H1 (cell line): ENCODE measurements at regions not wholly inside any gene's neighbourhood (a gene's known extent, or its start where the extent isn't known, plus 50 kb on each side); places are given as distances from the start of the nearest gene placed in this dataset.

Source experiments
- CTCF ChIA-PET: fragments of 300-600 bp; sonication (Branson Sonifier 250); formaldehyde crosslinking; loops from one replicate; lab custom pipeline; 2021; ENCODE audit not compliant: partially characterized antibody; lab: Charles Lee
- POLR2A ChIA-PET: fragments of 300-600 bp; sonication (Branson Sonifier 250); formaldehyde crosslinking; loops from one replicate; lab custom pipeline; 2021; ENCODE audit warnings: inconsistent platforms; ENCODE audit not compliant: partially characterized antibody; lab: Charles Lee
- DNase-seq, 2 experiments: peaks; one replicate each; pipeline versions ENCODE4 v3.0.0 to v3.0.0-alpha.2; 2010 to 2022; ENCODE audit warnings: low spot score in 2 of 2, low read depth in 1 of 2, mixed read lengths in 1 of 2
- FAIRE-seq: peaks from 2 replicates; lab custom pipeline; 2011; peaks lifted over from hg19 to GRCh38; lab: Jason Lieb, UNC
- H2AFZ ChIP-seq: 2 replicates; pipeline ENCODE4 v1.8.1; 2012; ENCODE audit warnings: low read length, inconsistent platforms
- H2AK5ac ChIP-seq: 2 replicates; pipeline ENCODE4 v1.6.1; 2013; ENCODE audit warnings: low read depth, low read length
- H2BK120ac ChIP-seq: replicated peaks from 2 replicates; pipeline ENCODE3; 2013; ENCODE audit warnings: low read depth, low read length, inconsistent platforms
- H2BK12ac ChIP-seq: 2 replicates; pipeline ENCODE4 v1.6.1; 2013; ENCODE audit warnings: low read depth, low read length
- H2BK15ac ChIP-seq: 2 replicates; pipeline ENCODE4 v1.6.1; 2013; ENCODE audit warnings: low read length
- H2BK20ac ChIP-seq: 2 replicates; pipeline ENCODE4 v1.6.1; 2013; ENCODE audit warnings: low read length
- H2BK5ac ChIP-seq: 2 replicates; pipeline ENCODE4 v1.6.1; 2013; ENCODE audit warnings: low read depth, low read length
- H3K14ac ChIP-seq: 2 replicates; pipeline ENCODE4 v1.6.1; 2013; ENCODE audit warnings: inconsistent platforms; ENCODE audit not compliant: insufficient read length
- H3K18ac ChIP-seq: 2 replicates; pipeline ENCODE4 v1.6.1; 2013; ENCODE audit warnings: low read length; ENCODE audit errors: extremely low read depth
- H3K23ac ChIP-seq: 2 replicates; pipeline ENCODE4 v1.6.1; 2013; ENCODE audit warnings: inconsistent platforms; ENCODE audit not compliant: insufficient read length
- H3K23me2 ChIP-seq: 2 replicates; pipeline ENCODE4 v1.6.1; 2013; ENCODE audit warnings: low read depth, low read length
- H3K27ac ChIP-seq: 2 replicates; pipeline ENCODE4 v1.6.1; 2011; ENCODE audit warnings: low read depth, low read length, inconsistent platforms
- H3K27me3 ChIP-seq, 4 experiments: replicated peaks in 1 of 4; 1 replicate in 1 of 4; 2 replicates in 3 of 4; pipeline versions ENCODE4 v1.6.1 to v1.8.1; 2011 to 2013; ENCODE audit warnings: low read length in 3 of 4, mild to moderate bottlenecking in 3 of 4, inconsistent platforms in 2 of 4, mixed read lengths in 2 of 4, moderate library complexity in 1 of 4; ENCODE audit not compliant: control insufficient read depth in 3 of 4, insufficient read depth in 3 of 4; ENCODE audit errors: extremely low read depth in 1 of 4
- H3K36me3 ChIP-seq, 4 experiments: 2 replicates each; pipeline versions ENCODE4 v1.6.1 to v1.8.1; 2011 to 2013; ENCODE audit warnings: mild to moderate bottlenecking in 4 of 4, low read length in 3 of 4, moderate library complexity in 2 of 4, control low read depth in 1 of 4, inconsistent platforms in 1 of 4; ENCODE audit not compliant: insufficient read depth in 4 of 4, control insufficient read depth in 2 of 4
- H3K4ac ChIP-seq: replicated peaks from 2 replicates; pipeline ENCODE3; 2013; ENCODE audit warnings: low read length, low read depth, mixed read lengths, inconsistent platforms; ENCODE audit not compliant: insufficient read length
- H3K4me1 ChIP-seq, 4 experiments: replicated peaks in 1 of 4; 1 replicate in 1 of 4; 2 replicates in 3 of 4; pipeline versions ENCODE4 v1.6.1 to v1.8.1; 2011 to 2013; ENCODE audit warnings: low read length in 3 of 4, inconsistent platforms in 2 of 4, mixed read lengths in 1 of 4; ENCODE audit not compliant: insufficient read depth in 4 of 4, control insufficient read depth in 3 of 4
- H3K4me2 ChIP-seq, 2 experiments: 2 replicates each; pipeline versions ENCODE4 v1.6.1 to v1.8.1; 2011 to 2013; ENCODE audit warnings: low read depth in 2 of 2, low read length in 2 of 2, control low read depth in 1 of 2, inconsistent platforms in 1 of 2, mild to moderate bottlenecking in 1 of 2; ENCODE audit not compliant: insufficient read depth in 1 of 2
- H3K4me3 ChIP-seq, 4 experiments: fragments of 200-600, 300-600 bp in 1 of 4; sonication (generic), shearing (Covaris generic), sonication (Bioruptor Twin) in 1 of 4; 2 replicates each; pipeline versions ENCODE4 v1.5.1 to v1.8.1; 2011 to 2016; ENCODE audit warnings: low read length in 4 of 4, low read depth in 3 of 4, control low read depth in 2 of 4, inconsistent platforms in 2 of 4, mild to moderate bottlenecking in 2 of 4, mixed read lengths in 1 of 4, moderate library complexity in 1 of 4; ENCODE audit not compliant: insufficient read depth in 2 of 4; ENCODE audit errors: extremely low read depth in 1 of 4
- H3K56ac ChIP-seq: replicated peaks from 2 replicates; pipeline ENCODE3; 2013; ENCODE audit warnings: low read depth, mild to moderate bottlenecking, mixed read lengths, low read length, inconsistent platforms; ENCODE audit not compliant: insufficient read length
- H3K79me1 ChIP-seq: 2 replicates; pipeline ENCODE4 v1.6.1; 2013; ENCODE audit warnings: low read depth, low read length, control low read depth
- H3K79me2 ChIP-seq, 2 experiments: 2 replicates each; pipeline versions ENCODE4 v1.6.1 to v1.8.1; 2012 to 2013; ENCODE audit warnings: low read length in 2 of 2, mild to moderate bottlenecking in 2 of 2, inconsistent platforms in 1 of 2; ENCODE audit not compliant: insufficient read depth in 2 of 2, control insufficient read depth in 1 of 2
- H3K9ac ChIP-seq, 4 experiments: replicated peaks in 1 of 4; 1 replicate in 1 of 4; 2 replicates in 3 of 4; pipeline versions ENCODE4 v1.6.1 to v1.8.1; 2011 to 2013; ENCODE audit warnings: low read depth in 3 of 4, low read length in 3 of 4, control low read depth in 2 of 4, mild to moderate bottlenecking in 2 of 4, moderate library complexity in 2 of 4, inconsistent platforms in 1 of 4; ENCODE audit errors: extremely low read depth in 1 of 4
- H3K9me3 ChIP-seq, 2 experiments: 2 replicates each; pipeline versions ENCODE4 v1.6.1 to v1.8.1; 2012 to 2013; ENCODE audit warnings: mild to moderate bottlenecking in 2 of 2, moderate library complexity in 2 of 2, control low read depth in 1 of 2, inconsistent platforms in 1 of 2, low read depth in 1 of 2, low read length in 1 of 2, mixed read lengths in 1 of 2; ENCODE audit not compliant: insufficient read depth in 2 of 2
- H4K20me1 ChIP-seq, 2 experiments: replicated peaks in 1 of 2; 2 replicates each; pipeline versions ENCODE3 to v1.8.1; 2011 to 2013; ENCODE audit warnings: inconsistent platforms in 2 of 2, low read length in 2 of 2, mild to moderate bottlenecking in 1 of 2; ENCODE audit not compliant: insufficient read depth in 2 of 2, control insufficient read depth in 1 of 2
- H4K5ac ChIP-seq: 2 replicates; pipeline ENCODE4 v1.6.1; 2013; ENCODE audit warnings: low read length, low read depth, mixed read lengths, inconsistent platforms; ENCODE audit not compliant: insufficient read length
- H4K8ac ChIP-seq: 2 replicates; pipeline ENCODE4 v1.8.0; 2013; ENCODE audit warnings: mild to moderate bottlenecking, moderate library complexity, low read length, inconsistent platforms; ENCODE audit not compliant: insufficient read depth; ENCODE audit errors: extremely low read depth
- H4K91ac ChIP-seq: replicated peaks from 2 replicates; pipeline ENCODE3; 2013; ENCODE audit warnings: low read length, mixed read lengths, inconsistent platforms; ENCODE audit not compliant: insufficient read length
- CEBPB ChIP-seq: IDR thresholded peaks from 2 replicates; pipeline ENCODE4 v1.6.1; 2012; ENCODE audit warnings: low read depth, low read length
- CREB1 ChIP-seq: IDR thresholded peaks from 2 replicates; pipeline ENCODE4 v1.6.1; 2012; ENCODE audit warnings: inconsistent platforms
- EZH2 ChIP-seq: fragments of 200-600 bp; sonication (generic); IDR thresholded peaks from 2 replicates; pipeline ENCODE4 v1.7.1; 2012; ENCODE audit warnings: low read depth, mild to moderate bottlenecking, moderate library complexity, low read length, inconsistent platforms; ENCODE audit not compliant: severe bottlenecking
- GTF2F1 ChIP-seq: IDR thresholded peaks from 2 replicates; pipeline ENCODE4 v1.6.1; 2012; ENCODE audit warnings: low read depth, low read length, improper control_type of control experiment, borderline replicate concordance
- KDM5A ChIP-seq: fragments of 200-600 bp; IDR thresholded peaks from 2 replicates; pipeline ENCODE4 v1.7.1; 2012; ENCODE audit warnings: mild to moderate bottlenecking, low read length, inconsistent platforms, mixed read lengths
- RBBP5 ChIP-seq: IDR thresholded peaks from 2 replicates; pipeline ENCODE4 v1.7.1; 2012; ENCODE audit warnings: low read depth, mild to moderate bottlenecking, inconsistent platforms, low read length, moderate library complexity, borderline replicate concordance
- SAP30 ChIP-seq: fragments of 300-600 bp; sonication (generic); IDR thresholded peaks from 2 replicates; pipeline ENCODE4 v1.7.1; 2012; ENCODE audit warnings: low read length, moderate library complexity, mild to moderate bottlenecking, inconsistent platforms; ENCODE audit not compliant: insufficient read depth, insufficient replicate concordance
- SP2 ChIP-seq: IDR thresholded peaks from 2 replicates; pipeline ENCODE4 v1.6.1; 2012; ENCODE audit warnings: mild to moderate bottlenecking, low read length, inconsistent platforms
- SP4 ChIP-seq: IDR thresholded peaks from 2 replicates; pipeline ENCODE4 v1.6.1; 2012; ENCODE audit warnings: low read length, inconsistent platforms
- ZNF274 ChIP-seq: IDR thresholded peaks from 2 replicates; pipeline ENCODE4 v1.7.0; 2012; ENCODE audit warnings: low read length, borderline replicate concordance; ENCODE audit errors: extremely low read depth
- WGBS, 2 experiments: shearing (Covaris generic) in 1 of 2; methylation state at CpG; one replicate each; pipeline versions ENCODE4 v1.1.6 to v1.1.7; 2013 to 2015; ENCODE audit warnings: low lambda C conversion rate in 2 of 2, mixed read lengths in 2 of 2, inconsistent platforms in 1 of 2, low coverage in 1 of 2, missing lambda C conversion rate in 1 of 2; ENCODE audit not compliant: insufficient replicate concordance in 2 of 2, insufficient coverage in 1 of 2, insufficient read length in 1 of 2; ENCODE audit errors: extremely low coverage in 1 of 2, missing lambda C conversion rate in 1 of 2; 5-methylcytosine and 5-hydroxymethylcytosine counted together

DNA sequence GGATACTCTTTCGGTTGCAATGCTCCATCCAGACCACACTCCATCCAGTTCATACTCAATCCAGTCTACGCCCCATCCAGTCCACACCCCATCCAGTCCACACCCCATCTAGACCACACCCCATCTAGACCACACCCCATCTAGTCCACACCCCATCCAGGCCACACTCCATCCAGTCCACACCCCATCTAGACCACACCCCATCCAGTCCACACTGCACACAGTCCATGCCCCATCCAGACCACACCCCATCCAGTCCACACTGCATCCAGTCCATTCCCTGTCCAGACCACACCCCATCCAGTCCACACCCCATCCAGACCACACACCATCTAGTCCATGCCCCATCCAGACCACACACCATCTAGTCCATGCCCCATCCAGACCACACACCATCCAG is 116.0 kb upstream of the RTL1 start:
- TF ChIP-seq SP4 (no peak), KDM5A (no peak), SAP30 (no peak), GTF2F1 (no peak), ZNF274 (no peak), RBBP5 (no peak), SP2 (no peak), CREB1 (no peak), CEBPB (no peak), EZH2 (no peak)
- H3K23ac ChIP-seq = no peak overlapping the region
- H2AFZ ChIP-seq = no peak overlapping the region
- H3K23me2 ChIP-seq = peaks cover 11% of the 10 kb centered on the region; the same call in 1 of the 2 replicates
- no peak overlapping the region for H3K4me2 ChIP-seq
- no peak overlapping the region for H2BK15ac ChIP-seq
- no peak overlapping the region for H2BK5ac ChIP-seq
- ChIA-PET POLR2A (no interaction called here), CTCF (no interaction called here)
- no peak overlapping the region for H2BK20ac ChIP-seq
- no peak overlapping the region; the same call in 1 of the 2 replicates for H4K8ac ChIP-seq
- no peak overlapping the region for H3K56ac ChIP-seq
- H3K4ac ChIP-seq = no peak overlapping the region
- no peak overlapping the region for H2BK12ac ChIP-seq
- H2AK5ac ChIP-seq = no peak overlapping the region
- H3K14ac ChIP-seq = no peak overlapping the region
- H3K9me3 ChIP-seq = peaks cover 13 to 14% of the 10 kb centered on the region in 2 experiments; a peak in 2 of 4 replicates
- no peaks in the 10 kb centered on the region for H3K27me3 ChIP-seq
- no peak overlapping the region for H3K18ac ChIP-seq
- DNase-seq (peak in 1 of 2 experiments; percentile 3), FAIRE-seq (no peak)
- H2BK120ac ChIP-seq = no peak overlapping the region
- H3K4me3 ChIP-seq = no peak overlapping the region
- H3K4me1 ChIP-seq = peaks cover 0 to 2% (median 0%) of the 10 kb centered on the region in 4 experiments; a peak in 1 of 7 replicates
- H4K5ac ChIP-seq = no peak overlapping the region
- no peaks in the 10 kb centered on the region for H3K79me2 ChIP-seq
- H3K36me3 ChIP-seq = no peaks in the 10 kb centered on the region
- H3K27ac ChIP-seq = no peak overlapping the region
- H4K91ac ChIP-seq = no peak overlapping the region
- H3K9ac ChIP-seq = no peak overlapping the region
- WGBS, 2 experiments = 94% methylated on average over 2 of the region's 2 CpGs; no CpG with 5 or more reads in 1 of the 2 experiments
- no peaks in the 10 kb centered on the region for H3K79me1 ChIP-seq
- H4K20me1 ChIP-seq = no peaks in the 10 kb centered on the region
